GM23338 (cell line): ENCODE measurements at regions not wholly inside any gene's neighbourhood (a gene's known extent, or its start where the extent isn't known, plus 50 kb on each side); places are given as distances from the start of the nearest gene placed in this dataset.

Experiments used
- ATAC-seq: fragments of 200-7000 bp; cut with Tn5 transposase; 3 replicates; pipeline ENCODE4 v1.9.1; 2020
- DNase-seq: peaks from one replicate; pipeline ENCODE4 v3.0.0-alpha.2; 2015; ENCODE audit warnings: low spot score
- H2AFZ ChIP-seq: fragments of 200-600 bp; sonication (generic); 2 replicates; pipeline ENCODE4 v1.8.0; 2016; ENCODE audit warnings: antibody characterized with exemption, mild to moderate bottlenecking, moderate library complexity
- H3F3A ChIP-seq: fragments of 200-600 bp; sonication (generic); replicated peaks from 2 replicates; pipeline ENCODE4 v1.8.0; 2017; ENCODE audit warnings: antibody characterized with exemption, mixed run types, low read depth
- H3K27ac ChIP-seq: fragments of 200-600 bp; sonication (generic); 2 replicates; pipeline ENCODE4 v1.6.1; 2016; ENCODE audit warnings: low read depth
- H3K27me3 ChIP-seq: fragments of 200-600 bp; sonication (generic); 2 replicates; pipeline ENCODE4 v1.8.0; 2016; ENCODE audit warnings: mild to moderate bottlenecking, mixed run types, moderate library complexity; ENCODE audit not compliant: insufficient read depth
- H3K36me3 ChIP-seq: fragments of 200-600 bp; sonication (generic); 2 replicates; pipeline ENCODE4 v1.8.0; 2016; ENCODE audit warnings: mild to moderate bottlenecking; ENCODE audit not compliant: insufficient read depth
- H3K4me1 ChIP-seq: fragments of 200-600 bp; sonication (generic); 2 replicates; pipeline ENCODE4 v1.8.0; 2016; ENCODE audit warnings: mild to moderate bottlenecking, moderate library complexity; ENCODE audit not compliant: insufficient read depth
- H3K4me2 ChIP-seq: fragments of 200-600 bp; sonication (generic); 2 replicates; pipeline ENCODE4 v1.7.1; 2017; ENCODE audit warnings: mixed run types
- H3K4me3 ChIP-seq: fragments of 200-600 bp; sonication (generic); 2 replicates; pipeline ENCODE4 v1.6.1; 2016; ENCODE audit warnings: mixed run types
- H3K79me2 ChIP-seq: fragments of 200-600 bp; sonication (generic); replicated peaks from 2 replicates; pipeline ENCODE4 v1.8.0; 2017; ENCODE audit warnings: mild to moderate bottlenecking; ENCODE audit not compliant: insufficient read depth
- H3K9me2 ChIP-seq: fragments of 200-600 bp; sonication (generic); 2 replicates; pipeline ENCODE4 v1.8.0; 2017; ENCODE audit not compliant: insufficient read depth
- H4K20me1 ChIP-seq: fragments of 200-600 bp; sonication (generic); replicated peaks from 2 replicates; pipeline ENCODE4 v1.8.0; 2017; ENCODE audit warnings: mild to moderate bottlenecking; ENCODE audit not compliant: insufficient read depth
- H3K27ac Mint-ChIP-seq: 2 replicates; pipeline ENCODE4 v1.8.0; 2020; ENCODE audit warnings: inconsistent platforms, mild to moderate bottlenecking, moderate library complexity, mixed read lengths
- H3K27me3 Mint-ChIP-seq: 3 replicates; pipeline ENCODE4 v1.8.0; 2022; ENCODE audit warnings: low read depth, mild to moderate bottlenecking, moderate library complexity, mixed read lengths, inconsistent platforms; ENCODE audit not compliant: insufficient read depth, poor library complexity
- H3K36me3 Mint-ChIP-seq: 3 replicates; pipeline ENCODE4 v1.8.0; 2021; ENCODE audit warnings: low read depth, mild to moderate bottlenecking, inconsistent platforms, moderate library complexity, mixed read lengths
- H3K4me1 Mint-ChIP-seq: 3 replicates; pipeline ENCODE4 v1.8.0; 2020; ENCODE audit warnings: mild to moderate bottlenecking, inconsistent platforms, mixed read lengths
- H3K4me3 Mint-ChIP-seq: 3 replicates; pipeline ENCODE4 v1.8.0; 2021; ENCODE audit warnings: moderate library complexity, mild to moderate bottlenecking, inconsistent platforms, mixed read lengths
- H3K9me3 Mint-ChIP-seq: 3 replicates; pipeline ENCODE4 v1.8.0; 2020; ENCODE audit warnings: moderate library complexity, mild to moderate bottlenecking, inconsistent platforms, mixed read lengths
- CREB1 ChIP-seq: fragments of 250-450 bp; sonication (Bioruptor Pico); IDR thresholded peaks from 2 replicates; pipeline ENCODE4 v1.5.0; 2020; ENCODE audit warnings: low read depth, mild to moderate bottlenecking, moderate library complexity
- EZH2 ChIP-seq: fragments of 200-600 bp; sonication (generic); IDR thresholded peaks from one replicate; pipeline ENCODE4 v1.8.0; 2017; ENCODE audit warnings: antibody characterized with exemption, mild to moderate bottlenecking, low read depth; ENCODE audit not compliant: unreplicated experiment
- EZH2phosphoT487 ChIP-seq: fragments of 200-600 bp; sonication (generic); IDR thresholded peaks from one replicate; pipeline ENCODE4 v1.8.1; 2018; ENCODE audit warnings: antibody characterized with exemption; ENCODE audit not compliant: unreplicated experiment
- NANOG ChIP-seq: IDR thresholded peaks from 2 replicates; pipeline ENCODE4 v1.6.1; 2016; ENCODE audit warnings: antibody characterized with exemption, borderline replicate concordance
- POLR2AphosphoS5 ChIP-seq: IDR thresholded peaks from 2 replicates; pipeline ENCODE4 v1.6.1; 2016; ENCODE audit warnings: antibody characterized with exemption, low read depth
- REST ChIP-seq: IDR thresholded peaks from one replicate; pipeline ENCODE4 v1.6.1; 2018; ENCODE audit warnings: antibody characterized with exemption; ENCODE audit not compliant: unreplicated experiment
- STAT1 ChIP-seq: IDR thresholded peaks from one replicate; pipeline ENCODE4 v1.6.1; 2016; ENCODE audit warnings: antibody characterized with exemption; ENCODE audit not compliant: unreplicated experiment
- ZNF114 ChIP-seq: fragments of 250-450 bp; sonication (Bioruptor Pico); IDR thresholded peaks from 2 replicates; pipeline ENCODE4 v1.5.0; 2020; ENCODE audit warnings: mild to moderate bottlenecking, moderate library complexity
- ZNF331 ChIP-seq: fragments of 250-450 bp; sonication (Bioruptor Pico); IDR thresholded peaks from 2 replicates; pipeline ENCODE4 v1.5.0; 2020; ENCODE audit warnings: low read depth, mild to moderate bottlenecking, moderate library complexity
- ZNF462 ChIP-seq: fragments of 250-450 bp; sonication (Bioruptor Pico); IDR thresholded peaks from 2 replicates; pipeline ENCODE4 v1.5.0; 2020; ENCODE audit warnings: mild to moderate bottlenecking, moderate library complexity

DNA sequence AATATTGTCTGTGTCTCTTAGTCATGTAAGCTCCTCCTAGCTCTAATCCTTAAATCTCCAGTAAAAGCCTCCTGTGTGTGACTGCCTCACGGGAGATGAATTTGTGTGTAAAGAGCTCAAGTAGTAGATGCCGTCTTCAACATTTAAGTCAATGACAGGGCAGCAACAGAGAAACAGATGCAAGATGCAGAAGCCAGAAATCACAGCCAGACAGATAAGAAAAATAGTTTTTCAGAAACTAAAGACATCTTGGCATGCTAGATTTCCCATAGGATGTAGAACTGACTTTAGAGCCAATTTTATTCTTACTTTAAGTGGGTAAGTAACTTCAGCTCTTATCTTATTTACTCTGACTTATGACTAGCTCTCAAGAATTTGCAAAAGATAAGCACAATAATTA lies 652.8 kb downstream of the KCNA4 start:
- Histone ChIP-seq H3F3A (no peaks in the 10 kb centered on the region), H3K9me2 (no peaks in the 10 kb centered on the region), H3K36me3 (no peaks in the 10 kb centered on the region), H4K20me1 (no peaks in the 10 kb centered on the region; the same call in 1 of the 2 replicates), H3K4me3 (no peak overlapping the region), H3K27ac (no peak overlapping the region), H2AFZ (no peak overlapping the region), H3K4me1 (no peaks in the 10 kb centered on the region), H3K79me2 (no peaks in the 10 kb centered on the region), H3K27me3 (peaks cover 92% of the 10 kb centered on the region), H3K4me2 (no peak overlapping the region)
- no peaks in the 10 kb centered on the region; the same call in 2 of the 3 replicates for H3K4me1 Mint-ChIP-seq
- no peaks in the 10 kb centered on the region for H3K36me3 Mint-ChIP-seq
- H3K4me3 Mint-ChIP-seq = no peak overlapping the region
- no peak for DNase-seq
- TF ChIP-seq NANOG (no peak), ZNF114 (CRISPR knock-in tag) (no peak), ZNF331 (CRISPR knock-in tag) (no peak), EZH2phosphoT487 (no peak), CREB1 (CRISPR knock-in tag) (no peak), REST (no peak), STAT1 (no peak), ZNF462 (no peak), POLR2AphosphoS5 (no peak), EZH2 (no peak)
- H3K9me3 Mint-ChIP-seq = no peaks in the 10 kb centered on the region; the same call in 2 of the 3 replicates
- peaks cover 71% of the 10 kb centered on the region for H3K27me3 Mint-ChIP-seq
- no peak overlapping the region for H3K27ac Mint-ChIP-seq
- no peak for ATAC-seq
